ENCODE measurements at regions not wholly inside any gene's neighbourhood (a gene's known extent, or its start where the extent isn't known, plus 50 kb on each side); places are given as distances from the start of the nearest gene placed in this dataset.
"Not testable (repeated sequence)": the region's sequence is repeated elsewhere in the genome, so short reads cannot be mapped to it uniquely, and the experiment has no call there.

DNA sequence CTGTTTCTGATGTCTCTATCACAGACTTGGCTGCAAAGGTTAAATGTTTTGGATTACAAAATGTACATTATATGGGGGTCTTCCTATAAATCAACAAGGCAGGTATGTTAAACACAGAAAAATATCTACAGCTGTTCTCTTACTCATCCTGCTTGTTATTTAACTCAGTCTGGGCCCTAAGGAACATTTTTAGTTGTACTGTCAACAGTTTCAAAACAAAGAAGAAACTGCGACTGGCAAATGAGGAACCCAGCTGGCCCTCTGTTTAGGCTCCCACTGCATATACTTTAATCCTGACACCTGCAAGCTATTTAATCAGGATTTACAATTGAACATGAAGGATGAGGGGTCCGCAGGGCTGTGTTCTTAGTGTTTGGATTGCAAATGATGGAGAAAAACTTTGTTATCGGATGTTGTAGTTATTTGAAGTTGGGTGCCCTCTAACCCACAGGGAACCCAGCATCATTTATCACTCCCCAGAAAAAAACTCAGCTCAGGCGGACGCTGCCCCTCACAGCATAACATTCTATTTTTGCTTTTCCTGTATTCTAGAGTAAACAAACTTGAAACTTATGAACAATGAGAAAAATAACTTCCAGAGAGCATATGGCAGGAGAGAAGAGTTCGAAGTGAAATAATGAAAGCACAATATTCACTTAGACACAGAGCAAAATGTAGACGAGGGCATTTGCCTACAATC is 91.2 kb downstream of the POLR2M start:
- no peak for TF ChIP-seq CTCF (IDR thresholded peaks at IDR 0.05; ENCODE audit: unreplicated experiment)
- Mint-ChIP-seq H3K27ac (ENCODE audit: low read depth, unreplicated experiment) (no peak overlapping the region), H3K27me3 (ENCODE audit: insufficient read depth, unreplicated experiment) (no peaks in the 10 kb centered on the region), H3K9me3 (ENCODE audit: unreplicated experiment) (no peaks in the 10 kb centered on the region), H3K4me1 (ENCODE audit: insufficient read depth, unreplicated experiment) (no peaks in the 10 kb centered on the region), H3K4me3 (ENCODE audit: unreplicated experiment) (no peak overlapping the region), H3K36me3 (ENCODE audit: insufficient read depth, unreplicated experiment) (no peaks in the 10 kb centered on the region)
- DNase-seq (ENCODE audit: unreplicated experiment), result no peak
- POLR2A ChIA-PET, result no interaction called here
- CTCF ChIA-PET, result interaction anchor here (0.6 to 1.2 kb wide), 2 partner anchors 18 to 38 kb away, joined by 3 read pairs; no protein-coding TSS in a partner anchor
- BruUV-seq (replicated peaks), result no TSS peak
- intact Hi-C loops (cut with micrococcal nuclease), result no loop called here

DNA sequence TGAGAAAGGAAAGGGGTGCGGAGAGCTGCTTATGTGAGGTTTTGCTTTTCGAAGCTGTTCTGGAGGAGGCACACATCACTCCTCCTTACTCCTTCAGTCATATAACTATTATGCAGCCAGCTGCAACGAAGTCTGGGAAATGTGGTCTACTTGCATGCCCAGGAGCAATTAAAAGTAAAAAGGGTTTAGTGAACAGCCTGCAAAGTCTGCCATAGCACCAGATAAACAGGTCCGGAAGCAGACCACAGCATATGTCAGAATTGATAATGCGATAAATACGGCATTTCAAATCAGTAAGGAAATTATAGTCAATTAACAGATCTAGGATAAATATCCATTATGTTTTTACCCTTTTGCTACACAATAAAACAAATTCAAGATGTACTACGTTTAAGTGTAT is 99.5 kb downstream of the POLR2M start:
- no TSS peak for BruUV-seq (replicated peaks)
- CTCF ChIA-PET, result no interaction called here
- Mint-ChIP-seq H3K27ac (ENCODE audit: low read depth, unreplicated experiment) (no peak overlapping the region), H3K36me3 (ENCODE audit: insufficient read depth, unreplicated experiment) (no peaks in the 10 kb centered on the region), H3K4me1 (ENCODE audit: insufficient read depth, unreplicated experiment) (no peaks in the 10 kb centered on the region), H3K9me3 (ENCODE audit: unreplicated experiment) (no peaks in the 10 kb centered on the region), H3K27me3 (ENCODE audit: insufficient read depth, unreplicated experiment) (no peaks in the 10 kb centered on the region), H3K4me3 (ENCODE audit: unreplicated experiment) (no peak overlapping the region)
- DNase-seq (ENCODE audit: unreplicated experiment), result no peak
- no peak for TF ChIP-seq CTCF (IDR thresholded peaks at IDR 0.05; ENCODE audit: unreplicated experiment)
- POLR2A ChIA-PET, result no interaction called here
- intact Hi-C loops (cut with micrococcal nuclease), result no loop called here

- H3K27me3 Mint-ChIP-seq (ENCODE audit: insufficient read depth, unreplicated experiment); BruUV-seq (replicated peaks); H3K4me3 Mint-ChIP-seq (ENCODE audit: unreplicated experiment); H3K36me3 Mint-ChIP-seq (ENCODE audit: insufficient read depth, unreplicated experiment); CTCF ChIA-PET; H3K27ac Mint-ChIP-seq (ENCODE audit: low read depth, unreplicated experiment); DNase-seq (ENCODE audit: unreplicated experiment); H3K4me1 Mint-ChIP-seq (ENCODE audit: insufficient read depth, unreplicated experiment); intact Hi-C loops (cut with micrococcal nuclease); H3K9me3 Mint-ChIP-seq (ENCODE audit: unreplicated experiment): not testable (repeated sequence)
- POLR2A ChIA-PET, result interaction anchor here (1.1 kb wide), 1 partner anchor 257 kb away, joined by 4 read pairs; no protein-coding TSS in a partner anchor
Observed at GRCh38 chr15:57809285-57809684, 102.8 kb downstream of the POLR2M start.

- intact Hi-C loops (cut with micrococcal nuclease), result no loop called here
- Mint-ChIP-seq H3K4me3 (ENCODE audit: unreplicated experiment) (no peak overlapping the region), H3K4me1 (ENCODE audit: insufficient read depth, unreplicated experiment) (peaks cover 6% of the 10 kb centered on the region), H3K9me3 (ENCODE audit: unreplicated experiment) (no peaks in the 10 kb centered on the region), H3K27me3 (ENCODE audit: insufficient read depth, unreplicated experiment) (no peaks in the 10 kb centered on the region), H3K36me3 (ENCODE audit: insufficient read depth, unreplicated experiment) (no peaks in the 10 kb centered on the region), H3K27ac (ENCODE audit: low read depth, unreplicated experiment) (no peak overlapping the region)
- no peak for TF ChIP-seq CTCF (IDR thresholded peaks at IDR 0.05; ENCODE audit: unreplicated experiment)
- POLR2A ChIA-PET, result no interaction called here
- BruUV-seq (replicated peaks), result no TSS peak
- no peak for DNase-seq (ENCODE audit: unreplicated experiment)
- CTCF ChIA-PET, result interaction anchor here (0.6 kb wide), 1 partner anchor 351 kb away, joined by 3 read pairs; no protein-coding TSS in a partner anchor
Observed at GRCh38 chr15:57816599-57816998, 110.1 kb downstream of the POLR2M start.

DNA sequence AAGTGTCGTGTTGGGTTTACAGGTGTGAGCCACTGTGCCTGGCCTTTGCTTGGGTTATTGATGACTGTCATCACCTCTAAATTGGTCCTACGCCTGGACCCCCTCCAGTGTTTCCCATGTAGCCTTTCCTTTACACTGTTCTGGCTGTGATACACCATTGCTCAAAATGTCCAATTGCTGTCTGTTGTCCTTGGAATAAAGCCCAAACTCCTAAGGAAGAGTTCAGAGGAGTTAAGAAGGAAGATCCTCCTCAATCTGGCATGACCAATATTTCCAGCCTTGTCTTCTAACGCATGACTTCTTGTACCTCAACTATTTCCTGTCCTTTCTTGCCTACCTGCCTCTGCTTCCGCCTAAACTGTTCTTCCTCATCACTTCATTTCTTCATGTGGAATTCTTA is 113.1 kb downstream of the POLR2M start:
- H3K9me3 Mint-ChIP-seq (ENCODE audit: unreplicated experiment), result no peaks in the 10 kb centered on the region
- no peaks in the 10 kb centered on the region for H3K36me3 Mint-ChIP-seq (ENCODE audit: insufficient read depth, unreplicated experiment)
- intact Hi-C loops (cut with micrococcal nuclease), result no loop called here
- H3K27ac Mint-ChIP-seq (ENCODE audit: low read depth, unreplicated experiment), result no peak overlapping the region
- H3K27me3 Mint-ChIP-seq (ENCODE audit: insufficient read depth, unreplicated experiment), result no peaks in the 10 kb centered on the region
- ChIA-PET CTCF (no interaction called here), POLR2A (no interaction called here)
- DNase-seq (ENCODE audit: unreplicated experiment), result no peak
- no TSS peak for BruUV-seq (replicated peaks)
- H3K4me1 Mint-ChIP-seq (ENCODE audit: insufficient read depth, unreplicated experiment), result peaks cover 6% of the 10 kb centered on the region
- no peak for TF ChIP-seq CTCF (IDR thresholded peaks at IDR 0.05; ENCODE audit: unreplicated experiment)
- H3K4me3 Mint-ChIP-seq (ENCODE audit: unreplicated experiment), result no peak overlapping the region

Measured in MCF 10A (cell line).